ENCODE measurements at regions not wholly inside any gene's neighbourhood (a gene's known extent, or its start where the extent isn't known, plus 50 kb on each side); places are given as distances from the start of the nearest gene placed in this dataset.

DNA sequence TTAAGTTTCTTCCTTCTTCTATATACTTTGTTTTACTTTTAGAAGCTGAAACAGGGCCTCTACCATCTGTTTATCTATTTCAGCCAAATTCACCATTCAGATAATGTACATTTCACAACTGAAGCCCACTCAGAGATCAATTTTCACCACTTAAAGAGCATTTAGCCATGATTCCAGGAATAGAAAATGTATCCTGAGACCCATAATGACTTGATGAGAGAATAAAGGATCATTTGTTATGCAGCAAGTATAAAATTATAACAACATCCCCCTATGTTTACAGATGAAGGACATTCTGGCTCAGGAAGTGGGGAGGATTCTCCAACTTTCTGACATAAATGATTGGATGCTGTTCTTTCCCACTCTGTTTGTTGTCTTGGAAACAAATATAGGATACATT lies 962.1 kb upstream of the EEF2KMT start:
- TF ChIP-seq POLR2AphosphoS5 (IDR thresholded peaks at IDR 0.05) (no peak), POLR2A (IDR thresholded peaks at IDR 0.05) (no peak), EP300 (IDR thresholded peaks at IDR 0.05) (no peak)
- TF ChIP-seq, protein P1, sequence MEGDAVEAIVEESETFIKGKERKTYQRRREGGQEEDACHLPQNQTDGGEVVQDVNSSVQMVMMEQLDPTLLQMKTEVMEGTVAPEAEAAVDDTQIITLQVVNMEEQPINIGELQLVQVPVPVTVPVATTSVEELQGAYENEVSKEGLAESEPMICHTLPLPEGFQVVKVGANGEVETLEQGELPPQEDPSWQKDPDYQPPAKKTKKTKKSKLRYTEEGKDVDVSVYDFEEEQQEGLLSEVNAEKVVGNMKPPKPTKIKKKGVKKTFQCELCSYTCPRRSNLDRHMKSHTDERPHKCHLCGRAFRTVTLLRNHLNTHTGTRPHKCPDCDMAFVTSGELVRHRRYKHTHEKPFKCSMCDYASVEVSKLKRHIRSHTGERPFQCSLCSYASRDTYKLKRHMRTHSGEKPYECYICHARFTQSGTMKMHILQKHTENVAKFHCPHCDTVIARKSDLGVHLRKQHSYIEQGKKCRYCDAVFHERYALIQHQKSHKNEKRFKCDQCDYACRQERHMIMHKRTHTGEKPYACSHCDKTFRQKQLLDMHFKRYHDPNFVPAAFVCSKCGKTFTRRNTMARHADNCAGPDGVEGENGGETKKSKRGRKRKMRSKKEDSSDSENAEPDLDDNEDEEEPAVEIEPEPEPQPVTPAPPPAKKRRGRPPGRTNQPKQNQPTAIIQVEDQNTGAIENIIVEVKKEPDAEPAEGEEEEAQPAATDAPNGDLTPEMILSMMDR (IDR thresholded peaks at IDR 0.05) = no peak
